HFFc6 (cell line): ENCODE measurements at regions not wholly inside any gene's neighbourhood (a gene's known extent, or its start where the extent isn't known, plus 50 kb on each side); places are given as distances from the start of the nearest gene placed in this dataset.

Experiments used
- DNase-seq: peaks from one replicate; pipeline ENCODE4 v3.0.0-alpha.2; 2018
- H3K27ac Mint-ChIP-seq: 2 replicates; pipeline ENCODE4 v1.8.0; 2020; ENCODE audit warnings: mild to moderate bottlenecking, mixed read lengths
- H3K27me3 Mint-ChIP-seq: 2 replicates; pipeline ENCODE4 v1.8.0; 2021; ENCODE audit warnings: mild to moderate bottlenecking, moderate library complexity, mixed read lengths; ENCODE audit not compliant: insufficient read depth
- H3K36me3 Mint-ChIP-seq: 2 replicates; pipeline ENCODE4 v1.8.0; 2021; ENCODE audit warnings: low read depth, mixed read lengths
- H3K4me1 Mint-ChIP-seq: 2 replicates; pipeline ENCODE4 v1.8.0; 2020; ENCODE audit warnings: low read depth, mixed read lengths
- H3K4me3 Mint-ChIP-seq: 2 replicates; pipeline ENCODE4 v1.8.0; 2020; ENCODE audit warnings: mild to moderate bottlenecking, moderate library complexity, mixed read lengths
- H3K9me3 Mint-ChIP-seq: 2 replicates; pipeline ENCODE4 v1.8.0; 2020; ENCODE audit warnings: mild to moderate bottlenecking, mixed read lengths
- TF ChIP-seq, protein P1 (sequence below): fragments of 200-600 bp; sonication (generic); IDR thresholded peaks from 2 replicates; pipeline ENCODE4 v1.5.0; 2021; ENCODE audit warnings: antibody characterized with exemption, mild to moderate bottlenecking

GRCh38 chr18:45316127-45316526 is 299.1 kb upstream of the SLC14A2 start:
- H3K36me3 Mint-ChIP-seq: no peaks in the 10 kb centered on the region
- no peak for DNase-seq
- TF ChIP-seq, protein P1, sequence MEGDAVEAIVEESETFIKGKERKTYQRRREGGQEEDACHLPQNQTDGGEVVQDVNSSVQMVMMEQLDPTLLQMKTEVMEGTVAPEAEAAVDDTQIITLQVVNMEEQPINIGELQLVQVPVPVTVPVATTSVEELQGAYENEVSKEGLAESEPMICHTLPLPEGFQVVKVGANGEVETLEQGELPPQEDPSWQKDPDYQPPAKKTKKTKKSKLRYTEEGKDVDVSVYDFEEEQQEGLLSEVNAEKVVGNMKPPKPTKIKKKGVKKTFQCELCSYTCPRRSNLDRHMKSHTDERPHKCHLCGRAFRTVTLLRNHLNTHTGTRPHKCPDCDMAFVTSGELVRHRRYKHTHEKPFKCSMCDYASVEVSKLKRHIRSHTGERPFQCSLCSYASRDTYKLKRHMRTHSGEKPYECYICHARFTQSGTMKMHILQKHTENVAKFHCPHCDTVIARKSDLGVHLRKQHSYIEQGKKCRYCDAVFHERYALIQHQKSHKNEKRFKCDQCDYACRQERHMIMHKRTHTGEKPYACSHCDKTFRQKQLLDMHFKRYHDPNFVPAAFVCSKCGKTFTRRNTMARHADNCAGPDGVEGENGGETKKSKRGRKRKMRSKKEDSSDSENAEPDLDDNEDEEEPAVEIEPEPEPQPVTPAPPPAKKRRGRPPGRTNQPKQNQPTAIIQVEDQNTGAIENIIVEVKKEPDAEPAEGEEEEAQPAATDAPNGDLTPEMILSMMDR: no peak
- H3K27ac Mint-ChIP-seq: no peak overlapping the region
- H3K27me3 Mint-ChIP-seq: 0 out of 2 replicates have a peak, but pooled peaks cover 3% of the 10 kb centered on the region
- H3K4me3 Mint-ChIP-seq: no peak overlapping the region
- H3K9me3 Mint-ChIP-seq: no peaks in the 10 kb centered on the region
- no peaks in the 10 kb centered on the region for H3K4me1 Mint-ChIP-seq

- no peak for DNase-seq
- Mint-ChIP-seq H3K36me3 (no peaks in the 10 kb centered on the region), H3K4me1 (no peaks in the 10 kb centered on the region), H3K27me3 (peaks cover 6% of the 10 kb centered on the region; the same call in 1 of the 2 replicates), H3K4me3 (no peak overlapping the region), H3K27ac (no peak overlapping the region), H3K9me3 (no peaks in the 10 kb centered on the region)
- TF ChIP-seq, protein P1: no peak
These were observed 297.2 kb upstream of the SLC14A2 start for GRCh38 chr18:45317948-45318640.

DNA sequence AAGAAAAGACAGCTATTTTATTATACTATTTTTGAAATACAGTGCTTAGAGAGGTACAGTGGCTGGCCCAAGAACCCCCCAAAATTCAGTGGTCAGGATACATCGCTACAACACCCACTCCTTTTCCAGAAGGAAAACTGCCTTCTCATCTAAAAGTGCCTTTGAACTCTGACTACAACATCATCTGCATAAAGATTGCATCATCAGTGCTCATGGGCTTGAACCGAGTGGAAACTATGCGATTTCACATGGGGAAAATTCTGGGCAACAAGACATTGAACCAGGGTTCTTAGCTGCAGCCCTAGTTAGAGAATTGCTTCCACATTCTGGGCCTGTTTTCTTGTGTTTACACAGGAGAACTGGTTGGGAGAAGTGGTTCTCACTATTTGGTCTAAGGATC is 294.6 kb upstream of the SLC14A2 start:
- Mint-ChIP-seq H3K9me3 (no peaks in the 10 kb centered on the region), H3K4me1 (no peaks in the 10 kb centered on the region), H3K27me3 (peaks cover 9% of the 10 kb centered on the region; the same call in 1 of the 2 replicates), H3K27ac (no peak overlapping the region), H3K36me3 (no peaks in the 10 kb centered on the region), H3K4me3 (no peak overlapping the region)
- TF ChIP-seq, protein P1: no peak
- no peak for DNase-seq

GRCh38 chr18:45321520-45321919 is 293.8 kb upstream of the SLC14A2 start:
- DNase-seq: no peak
- no peak overlapping the region for H3K27ac Mint-ChIP-seq

DNA sequence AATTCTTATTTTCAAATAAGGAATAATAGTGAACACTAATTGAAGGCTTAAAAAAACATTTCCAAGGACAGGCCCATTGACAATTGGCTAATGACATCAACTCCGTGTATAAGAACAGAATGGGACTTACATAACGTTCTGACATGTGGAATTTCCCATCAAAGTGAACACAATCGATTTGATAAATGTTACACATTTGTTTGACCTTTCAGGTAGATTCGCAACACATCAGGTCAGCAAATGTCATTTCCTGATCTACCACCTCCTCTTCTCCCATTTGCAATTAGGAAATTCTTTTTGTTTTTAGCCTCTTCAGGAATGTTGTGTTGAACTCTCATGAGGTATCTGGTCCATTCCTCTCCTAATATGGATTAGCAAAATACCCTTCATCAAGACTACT is 292.9 kb upstream of the SLC14A2 start:
- TF ChIP-seq, protein P1: no peak
- Mint-ChIP-seq H3K27ac (no peak overlapping the region), H3K36me3 (no peaks in the 10 kb centered on the region), H3K27me3 (peaks cover 6% of the 10 kb centered on the region; the same call in 1 of the 2 replicates), H3K4me3 (no peak overlapping the region), H3K4me1 (no peaks in the 10 kb centered on the region), H3K9me3 (no peaks in the 10 kb centered on the region)
- DNase-seq: no peak

More at GRCh38 chr18:45321520-45321919, 293.8 kb upstream of the SLC14A2 start:
- Mint-ChIP-seq H3K27me3 (peaks cover 6% of the 10 kb centered on the region; the same call in 1 of the 2 replicates), H3K36me3 (no peaks in the 10 kb centered on the region), H3K4me3 (no peak overlapping the region), H3K4me1 (no peaks in the 10 kb centered on the region), H3K9me3 (no peaks in the 10 kb centered on the region)
- TF ChIP-seq, protein P1: no peak
